K562 (cell line): ENCODE measurements at regions not wholly inside any gene's neighbourhood (a gene's known extent, or its start where the extent isn't known, plus 50 kb on each side); places are given as distances from the start of the nearest gene placed in this dataset.

Experiments
- ATAC-seq: fragments of 200-7000 bp; cut with Tn5 transposase; 3 replicates; pipeline ENCODE4 v1.9.1; 2020; ENCODE audit warnings: moderate library complexity
- BruUV-seq: library from RNA; stranded (reverse); fragments of 400-500 nt; replicated peaks from 2 replicates; lab custom pipeline; 2021; lab: Mats Ljungman, UMichigan
- CTCF ChIA-PET: fragments of 300-600 bp; formaldehyde crosslinking; extraction: SDS; loops from one replicate; lab custom pipeline; 2021; ENCODE audit warnings: low intra/inter-chr PET ratio; lab: Yijun Ruan, JAX
- POLR2A ChIA-PET: fragments of 300-600, 350-650 bp; sonication (Branson Sonifier 250); formaldehyde crosslinking; extraction: SDS; loops from one replicate; lab custom pipeline; 2021; ENCODE audit warnings: antibody characterized with exemption, inconsistent platforms; lab: Yijun Ruan, JAX
- DNase-seq, 4 experiments: peaks; one replicate each; pipeline versions ENCODE4 v3.0.0 to v3.0.0-alpha.2; 2011 to 2018; ENCODE audit warnings: low spot score in 3 of 4, mixed read lengths in 3 of 4; ENCODE audit errors: extremely low read depth in 1 of 4
- FAIRE-seq: peaks from 2 replicates; lab custom pipeline; 2011; peaks lifted over from hg19 to GRCh38; lab: Jason Lieb, UNC
- H2AFZ ChIP-seq: 2 replicates; pipeline ENCODE4 v1.6.0; 2011; ENCODE audit warnings: low read depth, low read length, control low read depth, inconsistent platforms
- H3K27ac ChIP-seq: fragments of 200-600 bp; 3 replicates; pipeline ENCODE4 v1.8.0; 2011; ENCODE audit warnings: low read depth, mild to moderate bottlenecking, control low read depth, inconsistent platforms, low read length, moderate library complexity, mixed read lengths; ENCODE audit errors: extremely low read depth
- H3K27me3 ChIP-seq, 2 experiments: fragments of 300-600 bp in 1 of 2; 2 replicates in 1 of 2; 3 replicates in 1 of 2; pipeline versions ENCODE4 v1.6.0 to v1.8.0; 2011; ENCODE audit warnings: inconsistent platforms in 2 of 2, low read length in 2 of 2, mild to moderate bottlenecking in 1 of 2, mixed read lengths in 1 of 2, moderate library complexity in 1 of 2; ENCODE audit not compliant: control insufficient read depth in 2 of 2, insufficient read depth in 2 of 2
- H3K36me3 ChIP-seq: fragments of 300-600 bp; 3 replicates; pipeline ENCODE4 v1.8.0; 2011; ENCODE audit warnings: mild to moderate bottlenecking, low read length, inconsistent platforms; ENCODE audit not compliant: control insufficient read depth, insufficient read depth
- H3K4me1 ChIP-seq, 2 experiments: fragments of 200-600 bp in 1 of 2; replicated peaks in 1 of 2; 2 replicates in 1 of 2; 3 replicates in 1 of 2; pipeline versions ENCODE4 v1.5.1 to v1.8.0; 2011; ENCODE audit warnings: inconsistent platforms in 2 of 2, low read length in 2 of 2, mild to moderate bottlenecking in 1 of 2, mixed read lengths in 1 of 2, moderate library complexity in 1 of 2; ENCODE audit not compliant: control insufficient read depth in 2 of 2, insufficient read depth in 2 of 2
- H3K4me2 ChIP-seq: 2 replicates; pipeline ENCODE4 v1.6.1; 2011; ENCODE audit warnings: low read length, control low read depth, inconsistent platforms, mixed read lengths; ENCODE audit not compliant: insufficient read depth
- H3K4me3 ChIP-seq: fragments of 200-600 bp; sonication (generic), shearing (Covaris generic); 2 replicates; pipeline ENCODE4 v1.5.1; 2016; ENCODE audit warnings: control low read depth, inconsistent platforms
- H3K79me2 ChIP-seq: fragments of 200-600 bp; 3 replicates; pipeline ENCODE4 v1.8.0; 2011; ENCODE audit warnings: low read length, inconsistent platforms; ENCODE audit not compliant: control insufficient read depth, insufficient read depth
- H3K9ac ChIP-seq, 2 experiments: 2 replicates each; pipeline versions ENCODE4 v1.6.0 to v1.6.1; 2011; ENCODE audit warnings: low read depth in 2 of 2, low read length in 2 of 2, control low read depth in 1 of 2, inconsistent platforms in 1 of 2, mild to moderate bottlenecking in 1 of 2, mixed read lengths in 1 of 2; ENCODE audit not compliant: insufficient read depth in 1 of 2
- H3K9me1 ChIP-seq: one replicate; pipeline ENCODE4 v1.6.0; 2011; ENCODE audit warnings: inconsistent platforms, mild to moderate bottlenecking, low read length, moderate library complexity; ENCODE audit not compliant: control insufficient read depth, insufficient read depth
- H3K9me3 ChIP-seq: replicated peaks from 2 replicates; pipeline ENCODE4 v1.5.1; 2011; ENCODE audit warnings: low read depth, low read length, inconsistent platforms; ENCODE audit not compliant: control insufficient read depth, insufficient read depth
- H4K20me1 ChIP-seq: replicated peaks from 2 replicates; pipeline ENCODE4 v1.6.1; 2011; ENCODE audit warnings: low read length, inconsistent platforms, mixed read lengths; ENCODE audit not compliant: control insufficient read depth, insufficient read depth
- SAP30 ChIP-seq: fragments of 200-600 bp; sonication (generic); IDR thresholded peaks from 2 replicates; pipeline ENCODE4 v1.6.1; 2012; ENCODE audit warnings: borderline replicate concordance, low read depth, mild to moderate bottlenecking, moderate library complexity, low read length, control low read depth, inconsistent platforms; ENCODE audit not compliant: insufficient read depth, poor library complexity, severe bottlenecking
- TAF1 ChIP-seq: IDR thresholded peaks from 2 replicates; pipeline ENCODE4 v1.6.1; 2011; ENCODE audit warnings: mild to moderate bottlenecking, low read length, moderate library complexity; ENCODE audit not compliant: insufficient read depth, control insufficient read depth, severe bottlenecking; ENCODE audit errors: extremely low read depth
- ZNF239 ChIP-seq: fragments of 250-450 bp; sonication (Bioruptor Pico); IDR thresholded peaks from 2 replicates; pipeline ENCODE4 v1.4.0; 2020; ENCODE audit warnings: mild to moderate bottlenecking
- ZNF274 ChIP-seq: IDR thresholded peaks from 2 replicates; pipeline ENCODE4 v1.6.1; 2011; ENCODE audit warnings: low read depth, mild to moderate bottlenecking, low read length, moderate library complexity, borderline replicate concordance
- ZNF644 ChIP-seq: fragments of 200-800 bp; sonication (Bioruptor generic); IDR thresholded peaks from 2 replicates; pipeline ENCODE4 v1.6.1; 2016; ENCODE audit warnings: low read depth, missing genetic modification characterization, missing compliant biosample characterization
- ZNF699 ChIP-seq: fragments of 250-450 bp; sonication (Bioruptor Pico); IDR thresholded peaks from 2 replicates; pipeline ENCODE4 v1.8.0; 2021; ENCODE audit warnings: mild to moderate bottlenecking, moderate library complexity; ENCODE audit not compliant: insufficient replicate concordance
- WGBS: fragments of 100-300 bp; shearing (Covaris generic); methylation state at CpG from one replicate; pipeline ENCODE4 v1.1.6; 2016; ENCODE audit warnings: low coverage, mixed read lengths; ENCODE audit not compliant: insufficient coverage; ENCODE audit errors: missing lambda C conversion rate; 5-methylcytosine and 5-hydroxymethylcytosine counted together
- in situ Hi-C: fragments of 300-500 bp; cut with MboI; formaldehyde crosslinking; loops from 4 replicates; pipeline ENCODE4 v1.15.0; 2018; ENCODE audit warnings: inconsistent platforms, mixed read lengths
- intact Hi-C: fragments of 100-400 bp; cut with micrococcal nuclease; formaldehyde crosslinking; loops from 2 replicates; pipeline ENCODE4 v1.14.2; 2022
- TF ChIP-seq, protein P1 (sequence below): fragments of 250-450 bp; sonication (Bioruptor Pico); IDR thresholded peaks from 2 replicates; pipeline ENCODE4 v1.4.0; 2020

DNA sequence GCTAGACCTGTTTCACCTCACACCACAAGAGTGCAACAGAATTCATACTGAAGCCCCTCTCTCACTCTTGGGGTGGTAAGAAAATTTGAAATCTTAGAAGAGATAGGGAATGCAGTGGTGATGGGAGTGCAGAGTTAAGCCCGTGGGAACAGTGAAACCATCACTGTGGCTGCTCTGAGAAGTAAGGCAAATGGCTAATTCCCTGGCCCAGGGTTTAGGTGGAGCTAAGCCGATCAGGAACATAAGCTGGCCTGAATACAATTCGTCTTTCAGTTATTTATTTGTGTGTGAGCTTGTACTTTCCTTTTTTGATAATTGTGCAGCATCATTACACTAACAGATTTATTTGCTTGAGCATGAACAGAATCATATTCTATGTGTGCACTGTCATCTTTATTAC is 1070.6 kb downstream of the STPG2 start (continued):
- no peak for TF ChIP-seq SAP30
- TF ChIP-seq, protein P1, sequence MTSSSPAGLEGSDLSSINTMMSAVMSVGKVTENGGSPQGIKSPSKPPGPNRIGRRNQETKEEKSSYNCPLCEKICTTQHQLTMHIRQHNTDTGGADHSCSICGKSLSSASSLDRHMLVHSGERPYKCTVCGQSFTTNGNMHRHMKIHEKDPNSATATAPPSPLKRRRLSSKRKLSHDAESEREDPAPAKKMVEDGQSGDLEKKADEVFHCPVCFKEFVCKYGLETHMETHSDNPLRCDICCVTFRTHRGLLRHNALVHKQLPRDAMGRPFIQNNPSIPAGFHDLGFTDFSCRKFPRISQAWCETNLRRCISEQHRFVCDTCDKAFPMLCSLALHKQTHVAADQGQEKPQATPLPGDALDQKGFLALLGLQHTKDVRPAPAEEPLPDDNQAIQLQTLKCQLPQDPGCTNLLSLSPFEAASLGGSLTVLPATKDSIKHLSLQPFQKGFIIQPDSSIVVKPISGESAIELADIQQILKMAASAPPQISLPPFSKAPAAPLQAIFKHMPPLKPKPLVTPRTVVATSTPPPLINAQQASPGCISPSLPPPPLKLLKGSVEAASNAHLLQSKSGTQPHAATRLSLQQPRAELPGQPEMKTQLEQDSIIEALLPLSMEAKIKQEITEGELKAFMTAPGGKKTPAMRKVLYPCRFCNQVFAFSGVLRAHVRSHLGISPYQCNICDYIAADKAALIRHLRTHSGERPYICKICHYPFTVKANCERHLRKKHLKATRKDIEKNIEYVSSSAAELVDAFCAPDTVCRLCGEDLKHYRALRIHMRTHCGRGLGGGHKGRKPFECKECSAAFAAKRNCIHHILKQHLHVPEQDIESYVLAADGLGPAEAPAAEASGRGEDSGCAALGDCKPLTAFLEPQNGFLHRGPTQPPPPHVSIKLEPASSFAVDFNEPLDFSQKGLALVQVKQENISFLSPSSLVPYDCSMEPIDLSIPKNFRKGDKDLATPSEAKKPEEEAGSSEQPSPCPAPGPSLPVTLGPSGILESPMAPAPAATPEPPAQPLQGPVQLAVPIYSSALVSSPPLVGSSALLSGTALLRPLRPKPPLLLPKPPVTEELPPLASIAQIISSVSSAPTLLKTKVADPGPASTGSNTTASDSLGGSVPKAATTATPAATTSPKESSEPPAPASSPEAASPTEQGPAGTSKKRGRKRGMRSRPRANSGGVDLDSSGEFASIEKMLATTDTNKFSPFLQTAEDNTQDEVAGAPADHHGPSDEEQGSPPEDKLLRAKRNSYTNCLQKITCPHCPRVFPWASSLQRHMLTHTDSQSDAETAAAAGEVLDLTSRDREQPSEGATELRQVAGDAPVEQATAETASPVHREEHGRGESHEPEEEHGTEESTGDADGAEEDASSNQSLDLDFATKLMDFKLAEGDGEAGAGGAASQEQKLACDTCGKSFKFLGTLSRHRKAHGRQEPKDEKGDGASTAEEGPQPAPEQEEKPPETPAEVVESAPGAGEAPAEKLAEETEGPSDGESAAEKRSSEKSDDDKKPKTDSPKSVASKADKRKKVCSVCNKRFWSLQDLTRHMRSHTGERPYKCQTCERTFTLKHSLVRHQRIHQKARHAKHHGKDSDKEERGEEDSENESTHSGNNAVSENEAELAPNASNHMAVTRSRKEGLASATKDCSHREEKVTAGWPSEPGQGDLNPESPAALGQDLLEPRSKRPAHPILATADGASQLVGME (CRISPR knock-in tag) = no peak

DNA sequence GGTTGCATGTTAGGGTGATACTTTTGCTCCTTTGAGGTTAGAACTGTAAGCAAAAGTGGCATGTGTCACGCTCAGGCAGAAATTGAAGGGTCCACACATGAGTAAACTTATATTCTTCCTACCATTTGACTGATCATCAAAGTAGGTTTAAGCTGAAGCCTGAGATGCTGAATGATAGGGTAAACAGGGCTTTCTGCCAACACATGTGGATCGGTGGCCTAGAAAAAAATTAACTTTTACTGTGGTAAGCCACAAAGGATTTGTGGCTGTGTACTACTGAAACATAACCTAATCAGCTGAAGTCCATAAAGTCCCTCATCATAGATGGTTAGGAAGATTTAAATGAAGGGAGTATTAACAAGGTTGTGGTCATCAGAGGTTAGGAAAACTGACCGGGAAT is 1070.1 kb downstream of the STPG2 start:
- ChIA-PET CTCF (no interaction called here), POLR2A (no interaction called here)
- TF ChIP-seq ZNF644 (tag) (no peak), ZNF239 (CRISPR knock-in tag) (no peak), ZNF699 (no peak), ZNF274 (no peak), TAF1 (no peak)
- Histone ChIP-seq H4K20me1 (no peaks in the 10 kb centered on the region), H2AFZ (no peak overlapping the region), H3K4me1 (no peaks in the 10 kb centered on the region), H3K4me3 (no peak overlapping the region), H3K27me3 (no peaks in the 10 kb centered on the region), H3K27ac (no peak overlapping the region), H3K4me2 (no peak overlapping the region), H3K9me1 (no peaks in the 10 kb centered on the region), H3K36me3 (no peaks in the 10 kb centered on the region), H3K9ac (no peak overlapping the region), H3K9me3 (no peaks in the 10 kb centered on the region), H3K79me2 (no peaks in the 10 kb centered on the region)
- in situ Hi-C loops = no loop called here
- ATAC-seq (no peak), DNase-seq (no peak), FAIRE-seq (no peak)
- intact Hi-C loops = no loop called here
- 0% methylated on average over 3 of the region's 3 CpGs for WGBS
- BruUV-seq = no TSS peak
